Thymus (tissue), 11 donors: ENCODE measurements at regions not wholly inside any gene's neighbourhood (a gene's known extent, or its start where the extent isn't known, plus 50 kb on each side); places are given as distances from the start of the nearest gene placed in this dataset.

ENCODE experiments used
- DNase-seq, 9 donors: peaks; one replicate each; pipeline ENCODE4 v3.0.0-alpha.2; 2013; ENCODE audit warnings: low spot score in 9 of 9, low read depth in 6 of 9, missing footprints in 1 of 9
- H3K27ac ChIP-seq, 2 donors: one replicate each; pipeline ENCODE4 v1.5.1; 2013; ENCODE audit warnings: control low read depth in 1 of 2, low read depth in 1 of 2, low read length in 1 of 2, mild to moderate bottlenecking in 1 of 2, moderate library complexity in 1 of 2
- H3K27me3 ChIP-seq, 2 donors: one replicate each; pipeline ENCODE4 v1.5.1; 2013; ENCODE audit warnings: low read length in 1 of 2; ENCODE audit not compliant: control insufficient read depth in 2 of 2, insufficient read depth in 1 of 2
- H3K36me3 ChIP-seq, 2 donors: one replicate each; pipeline ENCODE4 v1.5.1; 2013; ENCODE audit warnings: low read length in 1 of 2, mild to moderate bottlenecking in 1 of 2, moderate library complexity in 1 of 2; ENCODE audit not compliant: control insufficient read depth in 2 of 2, insufficient read depth in 2 of 2
- H3K4me1 ChIP-seq, 2 donors: one replicate each; pipeline ENCODE4 v1.5.1; 2013; ENCODE audit warnings: low read length in 2 of 2; ENCODE audit not compliant: control insufficient read depth in 2 of 2, insufficient read depth in 2 of 2
- H3K4me3 ChIP-seq, 2 donors: one replicate each; pipeline ENCODE4 v1.5.1; 2013; ENCODE audit warnings: low read length in 2 of 2, control low read depth in 1 of 2, mild to moderate bottlenecking in 1 of 2
- H3K9me3 ChIP-seq, 2 donors: one replicate each; pipeline ENCODE4 v1.5.1; 2013; ENCODE audit warnings: low read length in 1 of 2, mild to moderate bottlenecking in 1 of 2; ENCODE audit not compliant: control insufficient read depth in 2 of 2, insufficient read depth in 1 of 2
- WGBS: extraction: QIAGEN DNeasy Blood & Tissue Kit; methylation state at CpG from one replicate; pipeline ENCODE4 v1.1.7; 2013; 5-methylcytosine and 5-hydroxymethylcytosine counted together
- donor health status: healthy.

DNA sequence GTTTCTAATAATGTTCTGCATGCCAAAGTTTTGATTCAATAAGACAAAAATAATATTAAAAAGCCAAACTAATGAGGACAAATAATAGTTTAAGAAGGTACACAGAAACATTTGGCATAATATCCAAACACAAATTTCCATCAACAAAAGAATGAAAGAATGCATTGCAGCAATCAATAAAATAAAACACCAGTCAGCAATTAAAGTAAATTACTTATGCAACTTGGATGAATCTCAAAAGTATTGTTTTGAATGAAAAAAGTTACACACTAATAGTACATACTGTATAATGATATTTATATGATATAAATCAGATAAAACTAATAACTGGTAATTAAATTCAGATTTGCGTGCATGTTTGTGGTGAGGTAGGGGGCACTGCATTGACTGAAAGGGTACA is 285.5 kb upstream of the PCDH10 start:
- H3K9me3 ChIP-seq, result no peaks in the 10 kb centered on the region
- DNase-seq, result no peak
- WGBS, result 95% methylated on average over 1 of the region's 1 CpG

DNA sequence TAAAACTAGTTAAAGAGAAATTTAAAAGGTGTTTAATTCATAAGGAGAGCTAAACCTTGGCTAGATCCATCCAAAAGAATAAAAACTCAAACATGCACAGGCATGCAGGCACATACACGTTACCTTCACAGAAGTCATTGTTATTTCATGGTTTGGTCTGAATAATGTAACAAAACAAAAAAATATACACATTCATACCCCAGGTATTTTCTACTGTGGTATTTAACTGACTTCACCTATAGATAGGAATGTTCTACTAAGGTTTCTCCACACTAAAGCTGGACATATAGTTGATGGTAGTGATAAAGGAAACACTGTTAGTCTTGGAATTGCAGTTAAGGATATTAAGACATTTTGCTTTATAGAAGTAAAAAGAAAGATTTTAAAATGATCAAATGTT is 283.6 kb upstream of the PCDH10 start:
- Histone ChIP-seq H3K27ac (no peak overlapping the region), H3K4me1 (no peaks in the 10 kb centered on the region), H3K9me3 (no peaks in the 10 kb centered on the region), H3K27me3 (no peaks in the 10 kb centered on the region), H3K4me3 (no peak overlapping the region), H3K36me3 (no peaks in the 10 kb centered on the region)
- DNase-seq, result no peak
- 93% methylated on average over 1 of the region's 1 CpG for WGBS

More for the DNA sequence above, 285.5 kb upstream of the PCDH10 start:
- Histone ChIP-seq H3K36me3 (no peaks in the 10 kb centered on the region), H3K4me1 (no peaks in the 10 kb centered on the region), H3K27me3 (no peaks in the 10 kb centered on the region), H3K4me3 (no peak overlapping the region), H3K27ac (no peak overlapping the region)

DNA sequence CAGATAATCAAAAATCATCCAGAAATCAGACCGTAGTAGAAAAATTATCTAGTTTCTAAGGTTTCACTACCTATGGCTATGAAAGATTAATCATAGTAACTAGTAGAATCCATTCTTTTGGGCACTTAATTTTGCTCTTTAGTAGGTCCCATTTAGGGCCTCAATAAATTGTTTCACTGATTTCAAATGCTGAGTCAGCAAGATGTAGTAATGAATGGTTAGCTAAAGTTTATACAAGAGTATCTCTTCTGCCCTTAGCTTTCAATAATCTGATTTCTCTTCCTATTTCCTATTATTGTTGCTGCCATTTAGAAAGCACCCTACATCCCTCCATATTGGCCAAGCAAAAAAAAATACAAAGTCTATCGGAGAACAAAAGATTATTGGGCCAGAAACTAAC is 283.2 kb upstream of the PCDH10 start:
- WGBS, result 95% methylated on average over 2 of the region's 2 CpGs
- Histone ChIP-seq H3K36me3 (no peaks in the 10 kb centered on the region), H3K4me1 (no peaks in the 10 kb centered on the region), H3K4me3 (no peak overlapping the region), H3K27me3 (no peaks in the 10 kb centered on the region), H3K9me3 (no peaks in the 10 kb centered on the region), H3K27ac (no peak overlapping the region)
- no peak for DNase-seq

DNA sequence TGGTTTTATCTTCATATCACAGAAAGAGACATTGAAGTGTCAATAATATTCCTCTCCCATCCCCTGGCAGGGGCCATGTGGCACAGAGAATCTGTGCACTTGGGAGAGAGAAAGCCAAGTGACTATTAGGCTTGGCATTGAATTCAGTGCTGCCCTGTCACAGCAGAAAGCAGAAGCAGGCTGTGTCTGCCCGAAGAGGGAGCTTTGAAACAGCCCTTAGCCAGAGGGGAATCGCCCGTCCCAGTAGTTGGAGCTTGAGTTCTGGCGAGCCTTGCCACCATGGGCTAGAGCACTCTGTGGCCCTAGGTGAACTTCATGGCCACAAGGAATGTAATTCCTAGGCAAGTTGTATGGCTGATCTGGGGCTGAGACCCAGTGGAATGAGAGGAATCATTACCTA is 282.5 kb upstream of the PCDH10 start:
- Histone ChIP-seq H3K27ac (no peak overlapping the region), H3K4me1 (no peaks in the 10 kb centered on the region), H3K4me3 (no peak overlapping the region), H3K36me3 (no peaks in the 10 kb centered on the region), H3K27me3 (no peaks in the 10 kb centered on the region), H3K9me3 (no peaks in the 10 kb centered on the region)
- no peak for DNase-seq
- whole genome bisulfite sequencing, result 88% methylated on average over 4 of the region's 4 CpGs

DNA sequence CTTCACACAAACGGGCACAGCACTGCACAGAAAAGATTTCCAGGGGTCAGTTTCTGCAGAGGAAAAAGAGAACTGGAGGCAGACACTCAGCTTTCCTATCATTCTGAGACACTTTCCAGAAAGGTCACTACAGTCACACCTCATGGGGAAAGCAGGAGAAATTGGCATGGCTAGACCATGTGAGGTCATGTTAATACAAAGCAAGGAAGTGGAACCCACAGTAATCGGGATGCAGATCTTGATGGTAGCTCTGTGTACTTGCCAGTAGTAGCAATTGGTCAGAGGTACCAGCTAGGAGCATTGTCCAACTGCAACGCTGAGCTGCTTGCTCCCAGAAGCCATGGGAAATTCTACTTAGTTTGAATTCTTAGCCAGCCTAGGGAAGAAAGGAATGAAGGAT is 255.3 kb upstream of the PCDH10 start:
- Histone ChIP-seq H3K4me1 (no peaks in the 10 kb centered on the region), H3K9me3 (no peaks in the 10 kb centered on the region), H3K4me3 (no peak overlapping the region), H3K36me3 (no peaks in the 10 kb centered on the region), H3K27me3 (no peaks in the 10 kb centered on the region), H3K27ac (no peak overlapping the region)
- DNase-seq, result no peak
- WGBS, result 87% methylated on average over 3 of the region's 3 CpGs

DNA sequence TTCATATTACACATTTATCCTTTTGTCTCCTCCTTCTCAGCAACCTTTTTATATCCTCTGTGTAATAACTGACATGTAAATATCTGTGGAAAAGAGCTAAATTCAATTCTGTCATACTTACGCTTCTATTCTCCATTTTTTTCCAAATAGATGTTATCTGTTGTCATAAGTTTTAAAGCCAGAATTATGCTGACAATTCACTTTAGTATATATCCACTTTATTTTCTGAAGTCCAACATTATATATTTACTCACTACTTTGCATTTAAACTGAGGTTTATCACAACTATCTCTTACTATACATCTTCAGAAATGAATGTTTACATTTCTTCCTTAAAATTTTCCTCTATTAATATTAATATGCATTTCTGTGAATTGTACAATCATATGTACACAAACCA is 247.9 kb upstream of the PCDH10 start:
- no peak for DNase-seq
- Histone ChIP-seq H3K36me3 (no peaks in the 10 kb centered on the region), H3K4me1 (no peaks in the 10 kb centered on the region), H3K27ac (no peak overlapping the region), H3K9me3 (no peaks in the 10 kb centered on the region), H3K27me3 (no peaks in the 10 kb centered on the region), H3K4me3 (no peak overlapping the region)
- 95% methylated on average over 1 of the region's 1 CpG for WGBS

DNA sequence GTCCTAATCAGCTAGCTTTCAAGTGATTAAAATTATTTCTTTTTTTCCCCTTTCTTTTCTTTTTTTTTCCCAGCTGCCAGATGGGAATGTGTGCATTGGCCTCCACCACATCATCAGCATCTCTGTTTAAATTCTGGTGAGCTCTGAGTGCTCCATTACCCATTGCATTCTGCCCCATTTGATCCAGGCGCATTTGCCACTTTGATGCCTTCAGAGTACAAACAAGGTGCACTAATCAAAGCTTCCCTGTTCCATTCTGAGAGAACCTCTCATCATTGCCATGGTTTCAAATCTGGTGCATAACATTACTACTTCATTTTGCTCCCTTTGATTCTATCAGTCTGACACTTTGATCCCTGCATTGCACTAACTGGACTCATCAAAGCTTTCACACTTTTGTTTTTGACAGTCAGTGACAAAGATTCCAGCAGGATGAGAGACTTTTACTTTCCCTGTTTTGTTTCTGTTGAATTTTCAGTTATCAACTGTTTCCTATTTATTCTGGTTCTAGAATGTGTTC is 238.8 kb upstream of the PCDH10 start:
- Histone ChIP-seq H3K27me3 (no peaks in the 10 kb centered on the region), H3K4me1 (no peaks in the 10 kb centered on the region), H3K27ac (no peak overlapping the region), H3K4me3 (no peak overlapping the region), H3K9me3 (no peaks in the 10 kb centered on the region), H3K36me3 (no peaks in the 10 kb centered on the region)
- DNase-seq, result no peak
- 93% methylated on average over 1 of the region's 1 CpG for WGBS

DNA sequence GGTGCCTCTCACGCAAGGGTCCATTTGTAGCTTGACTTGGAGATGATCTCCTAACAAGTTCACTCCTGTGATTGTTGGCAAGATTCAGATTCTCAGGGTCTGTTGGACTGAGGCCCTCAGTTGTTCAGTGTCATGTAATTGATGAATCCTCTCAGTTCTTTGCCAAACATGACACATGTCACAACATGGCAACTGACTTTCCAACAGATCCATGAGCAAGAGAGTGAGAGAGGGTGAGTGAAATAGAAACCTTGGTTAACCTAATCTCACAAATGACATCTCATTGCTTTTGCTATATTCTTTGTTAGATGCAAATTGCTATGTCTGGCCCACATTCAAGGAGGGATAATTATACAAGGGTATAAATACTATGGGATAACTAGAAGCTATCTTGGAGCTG is 231.0 kb upstream of the PCDH10 start:
- no peak for DNase-seq
- H3K9me3 ChIP-seq, result no peaks in the 10 kb centered on the region
- no peaks in the 10 kb centered on the region for H3K27me3 ChIP-seq
- WGBS, result 88% methylated on average over 1 of the region's 1 CpG
- no peak overlapping the region for H3K4me3 ChIP-seq
- H3K4me1 ChIP-seq, result no peaks in the 10 kb centered on the region
- H3K27ac ChIP-seq, result no peak overlapping the region
- no peaks in the 10 kb centered on the region for H3K36me3 ChIP-seq

DNA sequence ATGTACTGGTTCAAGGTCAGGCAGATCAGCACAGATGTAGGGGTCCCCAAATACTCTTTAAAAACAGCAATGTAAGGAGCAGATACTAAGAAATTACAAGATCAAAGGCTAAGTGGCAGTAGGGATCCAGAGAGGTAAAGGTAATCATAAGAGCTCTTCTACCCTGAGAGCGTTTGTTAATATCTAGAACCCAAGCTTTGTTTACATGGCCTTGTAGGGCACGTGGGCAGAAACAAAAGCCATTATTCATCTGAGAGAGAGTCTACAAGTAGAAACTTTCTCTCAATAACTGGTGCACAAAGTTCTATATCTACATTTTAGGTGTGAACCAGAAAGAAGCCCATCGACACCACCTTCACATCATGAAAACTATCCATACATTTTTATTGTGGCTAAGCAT is 225.6 kb upstream of the PCDH10 start:
- Histone ChIP-seq H3K27ac (no peak overlapping the region), H3K9me3 (no peaks in the 10 kb centered on the region), H3K4me3 (no peak overlapping the region), H3K27me3 (no peaks in the 10 kb centered on the region), H3K36me3 (no peaks in the 10 kb centered on the region), H3K4me1 (no peaks in the 10 kb centered on the region)
- DNase-seq, result no peak
- WGBS, result 76% methylated on average over 3 of the region's 3 CpGs

DNA sequence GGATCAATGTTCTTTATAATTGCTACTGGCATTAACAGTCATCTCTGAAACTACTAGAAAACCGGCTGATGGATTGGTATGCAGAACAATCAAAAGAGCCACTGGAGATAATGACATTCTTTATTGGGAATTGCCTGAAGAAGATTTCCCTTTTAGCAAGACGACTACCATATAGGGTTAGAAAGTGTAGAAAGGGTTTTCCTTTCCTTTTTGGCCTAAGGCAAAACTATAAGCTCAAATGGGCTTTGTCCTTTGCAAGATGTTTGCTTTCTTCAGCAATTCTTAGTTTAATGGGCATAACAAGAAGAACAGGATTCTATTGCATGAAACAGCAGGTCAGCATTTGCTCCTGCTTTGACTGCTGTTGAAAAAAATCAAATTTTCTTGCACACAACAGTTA is 214.2 kb upstream of the PCDH10 start:
- Histone ChIP-seq H3K4me1 (no peaks in the 10 kb centered on the region), H3K9me3 (peaks cover 0 to 5% of the 10 kb centered on the region in 2 donors), H3K36me3 (no peaks in the 10 kb centered on the region), H3K27ac (no peak overlapping the region), H3K27me3 (no peaks in the 10 kb centered on the region), H3K4me3 (no peak overlapping the region)
- 84% methylated on average over 2 of the region's 2 CpGs for WGBS
- DNase-seq, result no peak
